GM12878 (cell line): ENCODE measurements at regions not wholly inside any gene's neighbourhood (a gene's known extent, or its start where the extent isn't known, plus 50 kb on each side); places are given as distances from the start of the nearest gene placed in this dataset.

Experiments
- ATAC-seq: fragments of 200-7000 bp; cut with Tn5 transposase; 3 replicates; pipeline ENCODE4 v1.9.1; 2020; ENCODE audit warnings: mild to moderate bottlenecking, moderate library complexity
- BruUV-seq: library from RNA; stranded (reverse); fragments of 400-500 nt; replicated peaks from 2 replicates; lab custom pipeline; 2021; lab: Mats Ljungman, UMichigan
- CTCF ChIA-PET: fragments of 300-600 bp; sonication (Branson Sonifier 250); formaldehyde crosslinking; extraction: SDS; loops from one replicate; lab custom pipeline; 2021; ENCODE audit warnings: inconsistent platforms; lab: Yijun Ruan, JAX
- POLR2A ChIA-PET: fragments of 350-600 bp; formaldehyde crosslinking; extraction: SDS; loops from one replicate; lab custom pipeline; 2021; ENCODE audit warnings: inconsistent platforms; lab: Charles Lee
- RAD21 ChIA-PET: fragments of 300-600 bp; sonication (Branson Sonifier 250); formaldehyde crosslinking; loops from one replicate; lab custom pipeline; 2023; ENCODE audit warnings: antibody characterized with exemption; ENCODE audit not compliant: unreplicated experiment; lab: Charles Lee
- SMC1A ChIA-PET: fragments of 300-600 bp; sonication (Branson Sonifier 250); formaldehyde crosslinking; loops from one replicate; lab custom pipeline; 2023; ENCODE audit not compliant: unreplicated experiment, uncharacterized antibody; lab: Charles Lee
- DNase-seq: peaks from one replicate; pipeline ENCODE4 v3.0.0-alpha.2; 2011; ENCODE audit warnings: low read depth, low spot score
- FAIRE-seq: peaks from 3 replicates; lab custom pipeline; 2011; peaks lifted over from hg19 to GRCh38; lab: Jason Lieb, UNC
- H2AFZ ChIP-seq: 2 replicates; pipeline ENCODE4 v1.6.0; 2011; ENCODE audit warnings: low read depth, low read length, control low read depth; ENCODE audit not compliant: control insufficient read depth
- H3K27ac ChIP-seq: 2 replicates; pipeline ENCODE4 v1.5.1; 2011; ENCODE audit warnings: control low read depth; ENCODE audit not compliant: control insufficient read depth, insufficient read depth
- H3K27me3 ChIP-seq, 2 experiments: replicated peaks in 1 of 2; 2 replicates each; pipeline versions ENCODE4 v1.6.0 to v1.6.1; 2011; ENCODE audit warnings: low read length in 1 of 2; ENCODE audit not compliant: control insufficient read depth in 2 of 2, insufficient read depth in 2 of 2
- H3K36me3 ChIP-seq, 2 experiments: 2 replicates each; pipeline ENCODE4 v1.5.1; 2011; ENCODE audit warnings: low read length in 1 of 2; ENCODE audit not compliant: control insufficient read depth in 2 of 2, insufficient read depth in 2 of 2
- H3K4me1 ChIP-seq: 2 replicates; pipeline ENCODE4 v1.6.1; 2011; ENCODE audit warnings: mild to moderate bottlenecking, low read length, moderate library complexity, mixed read lengths; ENCODE audit not compliant: control insufficient read depth, insufficient read depth
- H3K4me2 ChIP-seq: 2 replicates; pipeline ENCODE4 v1.6.0; 2011; ENCODE audit warnings: control low read depth; ENCODE audit not compliant: control insufficient read depth, insufficient read depth
- H3K4me3 ChIP-seq: fragments of 200-600 bp; sonication (generic); 2 replicates; pipeline ENCODE4 v1.5.1; 2016
- H3K79me2 ChIP-seq: 2 replicates; pipeline ENCODE4 v1.6.0; 2011; ENCODE audit warnings: low read length; ENCODE audit not compliant: control insufficient read depth, insufficient read depth
- H3K9ac ChIP-seq: 2 replicates; pipeline ENCODE4 v1.8.0; 2011; ENCODE audit warnings: low read length, control low read depth, mixed read lengths; ENCODE audit not compliant: control insufficient read depth, insufficient read depth
- H3K9me3 ChIP-seq: replicated peaks from 3 replicates; pipeline ENCODE4 v1.5.1; 2011; ENCODE audit warnings: mild to moderate bottlenecking, low read length; ENCODE audit not compliant: control insufficient read depth, insufficient read depth
- H4K20me1 ChIP-seq: 2 replicates; pipeline ENCODE4 v1.6.0; 2011; ENCODE audit not compliant: control insufficient read depth, insufficient read depth
- BCLAF1 ChIP-seq: fragments of 450-650 bp; IDR thresholded peaks from 2 replicates; pipeline ENCODE4 v1.6.1; 2017; ENCODE audit warnings: antibody characterized with exemption, mild to moderate bottlenecking, moderate library complexity
- BRCA1 ChIP-seq: IDR thresholded peaks from 2 replicates; pipeline ENCODE4 v1.6.1; 2011; ENCODE audit warnings: low read depth, low read length, improper control_type of control experiment
- CHD4 ChIP-seq: fragments of 200-600 bp; sonication (generic); IDR thresholded peaks from 2 replicates; pipeline ENCODE4 v1.6.1; 2016; ENCODE audit warnings: mild to moderate bottlenecking
- CREM ChIP-seq: IDR thresholded peaks from 2 replicates; pipeline ENCODE4 v1.6.1; 2014; ENCODE audit warnings: antibody characterized with exemption, low read depth
- IRF4 ChIP-seq: IDR thresholded peaks from 2 replicates; pipeline ENCODE4 v1.6.1; 2011; ENCODE audit warnings: low read depth, low read length
- KAT2A ChIP-seq: conservative IDR thresholded peaks from 2 replicates; pipeline ENCODE4 v1.6.1; 2011; ENCODE audit warnings: low read depth, low read length; ENCODE audit not compliant: control insufficient read depth
- MTA2 ChIP-seq: fragments of 450-650 bp; IDR thresholded peaks from 2 replicates; pipeline ENCODE4 v1.6.1; 2016; ENCODE audit warnings: low read depth, mild to moderate bottlenecking, moderate library complexity
- MYC ChIP-seq: IDR thresholded peaks from 2 replicates; pipeline ENCODE4 v1.6.1; 2011; ENCODE audit warnings: mild to moderate bottlenecking, low read length, moderate library complexity, inconsistent platforms; ENCODE audit not compliant: insufficient read depth, insufficient replicate concordance, insufficient read length, severe bottlenecking
- POU2F2 ChIP-seq: IDR thresholded peaks from 3 replicates; pipeline ENCODE4 v1.6.1; 2011; ENCODE audit warnings: low read depth, mild to moderate bottlenecking, low read length, borderline replicate concordance
- SREBF2 ChIP-seq: IDR thresholded peaks from 2 replicates; pipeline ENCODE4 v1.6.1; 2012; ENCODE audit warnings: mild to moderate bottlenecking, low read length
- TCF3 ChIP-seq: IDR thresholded peaks from 2 replicates; pipeline ENCODE4 v1.6.1; 2012; ENCODE audit warnings: low read depth, mild to moderate bottlenecking, low read length, borderline replicate concordance; ENCODE audit not compliant: insufficient read depth
- USF1 ChIP-seq: IDR thresholded peaks from 2 replicates; pipeline ENCODE4 v1.6.1; 2011; ENCODE audit warnings: borderline replicate concordance, low read depth, mild to moderate bottlenecking, moderate library complexity, mixed read lengths, low read length; ENCODE audit not compliant: insufficient read depth; ENCODE audit errors: extremely low read length
- ZNF24 ChIP-seq: fragments of 450-650 bp; IDR thresholded peaks from 2 replicates; pipeline ENCODE4 v1.6.1; 2017; ENCODE audit warnings: antibody characterized with exemption, mild to moderate bottlenecking
- WGBS: methylation state at CpG from one replicate; pipeline ENCODE4 v1.1.6; 2016; ENCODE audit warnings: low lambda C conversion rate; ENCODE audit not compliant: insufficient replicate concordance, insufficient coverage; ENCODE audit errors: missing lambda C conversion rate; 5-methylcytosine and 5-hydroxymethylcytosine counted together
- in situ Hi-C: fragments of 300-500 bp; cut with MboI; formaldehyde crosslinking; loops from 9 replicates; pipeline ENCODE4 v1.14.3; 2018; ENCODE audit warnings: mixed read lengths
- intact Hi-C: fragments of 100-400 bp; cut with micrococcal nuclease; formaldehyde crosslinking; loops from one replicate; pipeline ENCODE4 v1.14.2; 2022; ENCODE audit not compliant: unreplicated experiment

- ATAC-seq: peak; percentile 13; the same call in 1 of the 3 replicates
- intact Hi-C loops: loop anchor here (5.0 kb wide), 2 partner anchors 234 to 431 kb away; no protein-coding TSS in a partner anchor
- 14% methylated on average over 2 of the region's 2 CpGs for WGBS
Measured at GRCh38 chr11:23111527-23111926, 251.3 kb upstream of the CCDC179 start.

More at GRCh38 chr11:23111527-23111926, 251.3 kb upstream of the CCDC179 start:
- RAD21 ChIA-PET: interaction anchor here (4.2 to 7.8 kb wide), 3 partner anchors 14 to 91 kb away, joined by 44 to 125 read pairs (median 54); no protein-coding TSS in a partner anchor
- TF ChIP-seq SREBF2: no peak
- TF ChIP-seq TCF3: no peak
- no peak for TF ChIP-seq BRCA1
- no peak for TF ChIP-seq MTA2
- TF ChIP-seq MYC: no peak
- TF ChIP-seq KAT2A: no peak
- no peak for TF ChIP-seq CHD4
- TF ChIP-seq POU2F2: no peak
- no peak for TF ChIP-seq IRF4
- no peak for TF ChIP-seq USF1
- TF ChIP-seq ZNF24: no peak
- no peak for TF ChIP-seq BCLAF1
- no peak for TF ChIP-seq CREM
- Histone ChIP-seq H3K36me3 (no peaks in the 10 kb centered on the region), H3K9me3 (no peaks in the 10 kb centered on the region), H3K27ac (no peak overlapping the region), H3K4me1 (no peaks in the 10 kb centered on the region), H3K4me2 (no peak overlapping the region), H3K27me3 (no peaks in the 10 kb centered on the region), H3K9ac (no peak overlapping the region), H3K4me3 (no peak overlapping the region), H2AFZ (no peak overlapping the region), H3K79me2 (no peaks in the 10 kb centered on the region), H4K20me1 (no peaks in the 10 kb centered on the region)
- FAIRE-seq (no peak), DNase-seq (no peak)
- CTCF ChIA-PET: interaction anchor here (0.8 to 8.3 kb wide), 7 partner anchors 11 to 236 kb away, joined by 3 to 141 read pairs (median 15); no protein-coding TSS in a partner anchor
- BruUV-seq: no TSS peak
- in situ Hi-C loops: no loop called here
- POLR2A ChIA-PET: interaction anchor here (1.7 kb wide), 1 partner anchor 34 kb away, joined by 5 read pairs; no protein-coding TSS in a partner anchor
- SMC1A ChIA-PET: interaction anchor here (1.0 to 8.4 kb wide), 7 partner anchors 14 to 398 kb away, joined by 3 to 123 read pairs (median 7); no protein-coding TSS in a partner anchor
